ENCODE measurements at regions not wholly inside any gene's neighbourhood (a gene's known extent, or its start where the extent isn't known, plus 50 kb on each side); places are given as distances from the start of the nearest gene placed in this dataset.

GRCh38 chr1:29585656-29586055 lies 349.3 kb downstream of the PTPRU start (continued):
- no peak for TF ChIP-seq ZBTB46 (CRISPR knock-in tag; IDR thresholded peaks at IDR 0.05; ENCODE audit: borderline replicate concordance)

GRCh38 chr1:29585201-29585600 lies 348.9 kb downstream of the PTPRU start:
- H3K4me2 ChIP-seq (ENCODE audit: low read depth, low read length), result no peak overlapping the region
- H3K4me1 ChIP-seq (ENCODE audit: insufficient read depth, low read length), result no peaks in the 10 kb centered on the region
- no peaks in the 10 kb centered on the region for H3K36me3 ChIP-seq (replicated peaks in 1 of 2; ENCODE audit: control insufficient read depth in 1 of 2, insufficient read depth in 2 of 2, low read length in 2 of 2)
- no peaks in the 10 kb centered on the region for H4K20me1 ChIP-seq (ENCODE audit: insufficient read depth, low read length)
- H3K9ac ChIP-seq (ENCODE audit: insufficient read depth, low read depth, low read length), result no peak overlapping the region
- H3K4me3 ChIP-seq (replicated peaks in 1 of 3; ENCODE audit: insufficient read depth in 1 of 3, low read depth in 2 of 3, low read length in 3 of 3), result no peak overlapping the region
- in situ Hi-C loops (cut with HindIII; ENCODE audit: extremely low pct_ligation_motif_present, low pct_unique_long_range_greater_than_20kb) (no loop called here), intact Hi-C loops (cut with micrococcal nuclease; ENCODE audit: unreplicated experiment) (no loop called here)
- no peak for TF ChIP-seq ZIK1 (CRISPR knock-in tag; IDR thresholded peaks at IDR 0.05; ENCODE audit: borderline replicate concordance, low read depth)
- no CpG with 5 or more reads among the region's 7 CpGs for WGBS (ENCODE audit: low lambda C conversion rate)
- H3K27me3 ChIP-seq (ENCODE audit: control insufficient read depth in 1 of 2, insufficient read depth in 2 of 2, low read length in 2 of 2), result no peaks in the 10 kb centered on the region
- ChIA-PET CTCF (ENCODE audit: low intra/inter-chr PET ratio, low total read pairs) (no interaction called here), POLR2A (no interaction called here)
- no peaks in the 10 kb centered on the region for H3K9me3 ChIP-seq (ENCODE audit: low read length)
- no peaks in the 10 kb centered on the region for H3K79me2 ChIP-seq (ENCODE audit: insufficient read depth, low read length)
- BruUV-seq (replicated peaks), result no TSS peak
- ATAC-seq, result no peak
- FAIRE-seq, result no peak
- DNase-seq (ENCODE audit: low spot score), result no peak
- H2AFZ ChIP-seq (ENCODE audit: low read length), result no peak overlapping the region
- H3K27ac ChIP-seq (ENCODE audit: extremely low read length, insufficient read depth, low read length), result no peak overlapping the region

- Histone ChIP-seq H3K36me3 (replicated peaks in 1 of 2; ENCODE audit: control insufficient read depth in 1 of 2, insufficient read depth in 2 of 2, low read length in 2 of 2) (no peaks in the 10 kb centered on the region), H3K79me2 (ENCODE audit: insufficient read depth, low read length) (no peaks in the 10 kb centered on the region), H3K27me3 (ENCODE audit: control insufficient read depth in 1 of 2, insufficient read depth in 2 of 2, low read length in 2 of 2) (no peaks in the 10 kb centered on the region), H3K9me3 (ENCODE audit: low read length) (no peaks in the 10 kb centered on the region), H3K4me1 (ENCODE audit: insufficient read depth, low read length) (no peaks in the 10 kb centered on the region), H3K4me3 (replicated peaks in 1 of 3; ENCODE audit: insufficient read depth in 1 of 3, low read depth in 2 of 3, low read length in 3 of 3) (no peak overlapping the region), H3K9ac (ENCODE audit: insufficient read depth, low read depth, low read length) (no peak overlapping the region), H3K4me2 (ENCODE audit: low read depth, low read length) (no peak overlapping the region), H2AFZ (ENCODE audit: low read length) (no peak overlapping the region), H3K27ac (ENCODE audit: extremely low read length, insufficient read depth, low read length) (no peak overlapping the region), H4K20me1 (ENCODE audit: insufficient read depth, low read length) (no peaks in the 10 kb centered on the region)
- FAIRE-seq, result no peak
- no peak for TF ChIP-seq AGO2 (optimal IDR thresholded peaks at IDR 0.05; ENCODE audit: low read depth, low read length)
- no peak for TF ChIP-seq ZNF276 (CRISPR knock-in tag; IDR thresholded peaks at IDR 0.05; ENCODE audit: low read depth)
- no peak for TF ChIP-seq ATF7-NPFF (CRISPR knock-in tag; IDR thresholded peaks at IDR 0.05; ENCODE audit: low read depth)
- TF ChIP-seq DRAP1 (CRISPR knock-in tag; IDR thresholded peaks at IDR 0.05), result no peak
- ATAC-seq, result no peak
- intact Hi-C loops (cut with micrococcal nuclease; ENCODE audit: unreplicated experiment) (no loop called here), in situ Hi-C loops (cut with HindIII; ENCODE audit: extremely low pct_ligation_motif_present, low pct_unique_long_range_greater_than_20kb) (no loop called here)
- BruUV-seq (replicated peaks), result no TSS peak
- POLR2A ChIA-PET, result no interaction called here
- DNase-seq (ENCODE audit: low spot score), result no peak
- WGBS (ENCODE audit: low lambda C conversion rate), result 45% methylated on average over 8 of the region's 10 CpGs
- CTCF ChIA-PET (ENCODE audit: low intra/inter-chr PET ratio, low total read pairs), result no interaction called here
Observed at GRCh38 chr1:29584776-29585175, 348.5 kb downstream of the PTPRU start.
